Retinal pigment epithelial cell (primary cell): ENCODE measurements at regions not wholly inside any gene's neighbourhood (a gene's known extent, or its start where the extent isn't known, plus 50 kb on each side); places are given as distances from the start of the nearest gene placed in this dataset.
A peak's percentile ranks its signal among the peaks of the same experiment; 100 is the strongest.
"Not testable (repeated sequence)": the region's sequence is repeated elsewhere in the genome, so short reads cannot be mapped to it uniquely, and the experiment has no call there.

ENCODE experiments used
- DNase-seq: peaks from one replicate; pipeline ENCODE4 v3.0.0-alpha.2; 2010; ENCODE audit warnings: low read depth
- H3K4me3 ChIP-seq: 2 replicates; pipeline ENCODE4 v1.5.1; 2011; ENCODE audit warnings: mild to moderate bottlenecking, low read length, control low read depth, moderate library complexity
- CTCF ChIP-seq: conservative IDR thresholded peaks from 2 replicates; pipeline ENCODE4 v1.5.1; 2011; ENCODE audit warnings: low read depth, low read length, control low read depth, inconsistent platforms

- no peak overlapping the region for H3K4me3 ChIP-seq
- no peak for TF ChIP-seq CTCF
- no peak for DNase-seq
Observed at GRCh38 chr1:197841883-197842553, 60.4 kb upstream of the C1orf53 start.

GRCh38 chr1:197841158-197841557 lies 61.3 kb upstream of the C1orf53 start:
- no peak for DNase-seq
- no peak for TF ChIP-seq CTCF
- H3K4me3 ChIP-seq, result no peak overlapping the region

- not testable (repeated sequence) for DNase-seq
Observed at GRCh38 chr1:197839786-197840185, 62.6 kb upstream of the C1orf53 start.

GRCh38 chr1:197838836-197839235 lies 63.6 kb upstream of the DENND1B start:
- DNase-seq, result peak; percentile 13
- no peak for TF ChIP-seq CTCF
- no peak overlapping the region for H3K4me3 ChIP-seq

More at GRCh38 chr1:197839786-197840185, 62.6 kb upstream of the C1orf53 start:
- H3K4me3 ChIP-seq, result not testable (repeated sequence)

GRCh38 chr1:197837911-197838310 lies 62.6 kb upstream of the DENND1B start:
- DNase-seq, result no peak
- TF ChIP-seq CTCF, result no peak
- H3K4me3 ChIP-seq, result no peak overlapping the region

- not testable (repeated sequence) for DNase-seq, H3K4me3 ChIP-seq
Observed at GRCh38 chr1:197836356-197836755, 61.1 kb upstream of the DENND1B start.

- not testable (repeated sequence) for H3K4me3 ChIP-seq, DNase-seq
Observed at GRCh38 chr1:197829011-197829410, 53.7 kb upstream of the DENND1B start.

- no peak for TF ChIP-seq CTCF
- no peak for DNase-seq
- no peak overlapping the region for H3K4me3 ChIP-seq
Observed at GRCh38 chr1:197825541-197825940, 50.3 kb upstream of the DENND1B start.
